Stimulated activated CD4-positive, alpha-beta T cell treated with anti-CD3 and anti-CD28 coated beads, TNF-alpha, amount 100 ng/mL, for 1 hour (primary cell): ENCODE measurements at regions not wholly inside any gene's neighbourhood (a gene's known extent, or its start where the extent isn't known, plus 50 kb on each side); places are given as distances from the start of the nearest gene placed in this dataset.

ENCODE experiments used
- DNase-seq, 3 donors: peaks; one replicate each; pipeline ENCODE4 v3.0.0-alpha.2; 2020; ENCODE audit warnings: low read depth in 3 of 3, low spot score in 1 of 3

GRCh38 chr7:25897261-25897782 lies 254.7 kb upstream of the NFE2L3 start:
- DNase-seq = no peak

GRCh38 chr7:25900245-25900644 lies 251.8 kb upstream of the NFE2L3 start:
- DNase-seq = no peak

- DNase-seq = no peak
Observed at GRCh38 chr7:25900877-25901276, 251.1 kb upstream of the NFE2L3 start.

- no peak for DNase-seq
Observed at GRCh38 chr7:25901658-25902057, 250.3 kb upstream of the NFE2L3 start.

GRCh38 chr7:25906003-25906402 lies 246.0 kb upstream of the NFE2L3 start:
- DNase-seq = no peak

- DNase-seq = no peak
Observed at GRCh38 chr7:25906760-25907159, 245.2 kb upstream of the NFE2L3 start.

GRCh38 chr7:25907214-25907613 lies 244.8 kb upstream of the NFE2L3 start:
- DNase-seq = no peak

GRCh38 chr7:25907731-25908130 lies 244.3 kb upstream of the NFE2L3 start:
- DNase-seq = no peak

- no peak for DNase-seq
Observed at GRCh38 chr7:25908154-25908949, 243.6 kb upstream of the NFE2L3 start.

GRCh38 chr7:25911738-25912607 lies 240.0 kb upstream of the NFE2L3 start:
- DNase-seq = no peak

- no peak for DNase-seq
Observed at GRCh38 chr7:25913598-25914224, 238.3 kb upstream of the NFE2L3 start.

- no peak for DNase-seq
Observed at GRCh38 chr7:25918731-25919130, 233.3 kb upstream of the NFE2L3 start.

- no peak for DNase-seq
Observed at GRCh38 chr7:25922296-25922695, 229.7 kb upstream of the NFE2L3 start.

- no peak for DNase-seq
Observed at GRCh38 chr7:25923741-25924460, 228.1 kb upstream of the NFE2L3 start.

GRCh38 chr7:25926009-25926408 lies 226.0 kb upstream of the NFE2L3 start:
- no peak for DNase-seq

GRCh38 chr7:25926451-25926850 lies 225.5 kb upstream of the NFE2L3 start:
- no peak for DNase-seq

- DNase-seq = no peak
Observed at GRCh38 chr7:25926891-25927625, 224.9 kb upstream of the NFE2L3 start.

- DNase-seq = no peak
Observed at GRCh38 chr7:25927626-25927978, 224.4 kb upstream of the NFE2L3 start.

- DNase-seq = no peak
Observed at GRCh38 chr7:25928549-25929330, 223.3 kb upstream of the NFE2L3 start.

GRCh38 chr7:25929448-25929847 lies 222.6 kb upstream of the NFE2L3 start:
- DNase-seq = no peak
